ENCODE measurements at regions not wholly inside any gene's neighbourhood (a gene's known extent, or its start where the extent isn't known, plus 50 kb on each side); places are given as distances from the start of the nearest gene placed in this dataset.

GRCh38 chr10:118114992-118115391, 68.3 kb upstream of the RAB11FIP2 start:
- H3K4me3 Mint-ChIP-seq, result no peak overlapping the region
- DNase-seq (ENCODE audit: low spot score in 2 of 2, unreplicated experiment in 2 of 2), result no peak
- peaks cover 51% of the 10 kb centered on the region for H3K27me3 Mint-ChIP-seq (ENCODE audit: low read depth)
- H3K4me1 Mint-ChIP-seq, result peaks cover 20% of the 10 kb centered on the region
- no peaks in the 10 kb centered on the region for H3K36me3 Mint-ChIP-seq
- TF ChIP-seq CTCF (IDR thresholded peaks at IDR 0.05; ENCODE audit: unreplicated experiment), result no peak
- no peaks in the 10 kb centered on the region for H3K9me3 Mint-ChIP-seq
- H3K27ac Mint-ChIP-seq, result no peak overlapping the region

DNA sequence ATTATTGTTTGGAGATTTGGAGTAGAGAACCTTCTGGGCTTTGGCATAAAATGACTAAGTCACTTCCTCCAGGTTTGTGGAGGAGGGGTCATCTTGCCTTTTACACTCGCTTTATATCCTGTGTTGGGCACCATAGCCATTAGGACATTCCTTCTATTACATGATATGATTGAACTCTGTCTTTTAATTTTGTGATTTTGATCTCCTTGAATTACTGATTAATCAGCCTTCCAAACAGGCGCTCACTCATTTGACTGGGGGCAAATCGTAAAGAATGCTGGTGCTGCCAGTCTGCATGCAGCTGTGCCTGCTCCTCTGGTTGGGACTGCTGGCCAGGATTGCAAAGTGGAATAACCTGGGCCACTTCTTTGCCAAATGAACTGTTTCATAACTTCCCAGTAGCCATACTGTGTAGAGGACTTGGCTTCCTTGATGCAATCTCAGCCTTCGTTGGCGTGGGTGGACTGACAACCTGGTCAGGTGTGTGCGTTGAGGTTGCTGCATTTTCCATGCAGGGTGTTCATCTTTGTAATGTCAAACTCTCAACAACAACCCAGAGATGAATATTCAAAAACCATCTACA, 65.9 kb upstream of the RAB11FIP2 start:
- TF ChIP-seq CTCF (IDR thresholded peaks at IDR 0.05; ENCODE audit: unreplicated experiment), result no peak
- DNase-seq (ENCODE audit: low spot score in 2 of 2, unreplicated experiment in 2 of 2), result no peak
- peaks cover 44% of the 10 kb centered on the region for H3K27me3 Mint-ChIP-seq (ENCODE audit: low read depth)
- no peak overlapping the region for H3K4me3 Mint-ChIP-seq
- H3K36me3 Mint-ChIP-seq, result no peaks in the 10 kb centered on the region
- H3K9me3 Mint-ChIP-seq, result no peaks in the 10 kb centered on the region
- H3K4me1 Mint-ChIP-seq, result peaks cover 29% of the 10 kb centered on the region
- H3K27ac Mint-ChIP-seq, result no peak overlapping the region

DNA sequence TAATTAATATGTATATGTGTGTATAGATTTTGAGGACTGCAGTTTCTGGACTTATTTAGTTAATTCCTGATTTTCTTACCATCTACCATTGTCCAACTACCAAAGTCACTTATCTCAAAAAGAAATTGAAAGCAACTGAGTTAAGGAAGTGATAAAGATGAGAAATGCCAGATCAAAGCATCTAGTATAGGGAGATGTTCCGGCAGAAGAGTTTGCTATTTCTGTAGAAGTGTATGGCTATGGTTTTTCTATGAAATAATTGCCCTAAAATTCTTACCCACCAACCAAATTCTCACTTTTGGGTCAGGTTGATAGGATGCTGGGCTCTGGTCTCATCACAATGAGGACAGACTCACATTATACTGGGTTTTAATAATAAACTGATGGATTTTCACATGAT, 64.0 kb upstream of the RAB11FIP2 start:
- no peak for TF ChIP-seq CTCF (IDR thresholded peaks at IDR 0.05; ENCODE audit: unreplicated experiment)
- Mint-ChIP-seq H3K27me3 (ENCODE audit: low read depth) (peaks cover 47% of the 10 kb centered on the region), H3K27ac (no peak overlapping the region), H3K9me3 (no peaks in the 10 kb centered on the region), H3K4me3 (no peak overlapping the region), H3K4me1 (peaks cover 11% of the 10 kb centered on the region), H3K36me3 (no peaks in the 10 kb centered on the region)
- DNase-seq (ENCODE audit: low spot score in 2 of 2, unreplicated experiment in 2 of 2), result no peak

- Mint-ChIP-seq H3K36me3 (no peaks in the 10 kb centered on the region), H3K4me1 (peaks cover 11% of the 10 kb centered on the region), H3K27ac (no peak overlapping the region), H3K4me3 (no peak overlapping the region), H3K9me3 (no peaks in the 10 kb centered on the region), H3K27me3 (ENCODE audit: low read depth) (peaks cover 28% of the 10 kb centered on the region)
- no peak for DNase-seq (ENCODE audit: low spot score in 2 of 2, unreplicated experiment in 2 of 2)
- no peak for TF ChIP-seq CTCF (IDR thresholded peaks at IDR 0.05; ENCODE audit: unreplicated experiment)
These were observed 61.7 kb upstream of the RAB11FIP2 start for GRCh38 chr10:118108194-118109026.

GRCh38 chr10:118107541-118107940, 60.8 kb upstream of the RAB11FIP2 start:
- peaks cover 12% of the 10 kb centered on the region for H3K4me1 Mint-ChIP-seq
- peaks cover 25% of the 10 kb centered on the region for H3K27me3 Mint-ChIP-seq (ENCODE audit: low read depth)

More at GRCh38 chr10:118107541-118107940, 60.8 kb upstream of the RAB11FIP2 start:
- DNase-seq (ENCODE audit: low spot score in 2 of 2, unreplicated experiment in 2 of 2), result no peak
- Mint-ChIP-seq H3K9me3 (no peaks in the 10 kb centered on the region), H3K4me3 (no peak overlapping the region), H3K27ac (no peak overlapping the region), H3K36me3 (no peaks in the 10 kb centered on the region)
- no peak for TF ChIP-seq CTCF (IDR thresholded peaks at IDR 0.05; ENCODE audit: unreplicated experiment)
